Stimulated activated naive CD8-positive, alpha-beta T cell treated with anti-CD3 and anti-CD28 coated beads, Interleukin-15, amount 100 ng/mL, for 72 hours (primary cell): ENCODE measurements at regions not wholly inside any gene's neighbourhood (a gene's known extent, or its start where the extent isn't known, plus 50 kb on each side); places are given as distances from the start of the nearest gene placed in this dataset.
A peak's percentile ranks its signal among the peaks of the same experiment; 100 is the strongest.

Experiments used
- ATAC-seq: fragments of 150-1000 bp; cut with Tn5 transposase; 2 replicates; pipeline ENCODE4 v1.10.0; 2021; ENCODE audit warnings: mild to moderate bottlenecking, moderate library complexity
- DNase-seq, 2 donors: peaks; one replicate each; pipeline ENCODE4 v3.0.0; 2021 to 2022
- H3K27ac Mint-ChIP-seq, 2 donors: one replicate each; pipeline ENCODE4 v1.8.0; 2022; ENCODE audit warnings: mild to moderate bottlenecking in 2 of 2, mixed read lengths in 2 of 2, moderate library complexity in 2 of 2
- H3K27me3 Mint-ChIP-seq: one replicate; pipeline ENCODE4 v1.8.0; 2022; ENCODE audit warnings: mixed read lengths
- H3K4me1 Mint-ChIP-seq: one replicate; pipeline ENCODE4 v1.8.0; 2022; ENCODE audit warnings: mild to moderate bottlenecking, mixed read lengths
- H3K4me3 Mint-ChIP-seq, 2 donors: one replicate each; pipeline ENCODE4 v1.8.0; 2022; ENCODE audit warnings: mild to moderate bottlenecking in 2 of 2, mixed read lengths in 2 of 2, moderate library complexity in 1 of 2
- H3K9me3 Mint-ChIP-seq, 2 donors: one replicate each; pipeline ENCODE4 v1.8.0; 2022; ENCODE audit warnings: mixed read lengths in 2 of 2

DNA sequence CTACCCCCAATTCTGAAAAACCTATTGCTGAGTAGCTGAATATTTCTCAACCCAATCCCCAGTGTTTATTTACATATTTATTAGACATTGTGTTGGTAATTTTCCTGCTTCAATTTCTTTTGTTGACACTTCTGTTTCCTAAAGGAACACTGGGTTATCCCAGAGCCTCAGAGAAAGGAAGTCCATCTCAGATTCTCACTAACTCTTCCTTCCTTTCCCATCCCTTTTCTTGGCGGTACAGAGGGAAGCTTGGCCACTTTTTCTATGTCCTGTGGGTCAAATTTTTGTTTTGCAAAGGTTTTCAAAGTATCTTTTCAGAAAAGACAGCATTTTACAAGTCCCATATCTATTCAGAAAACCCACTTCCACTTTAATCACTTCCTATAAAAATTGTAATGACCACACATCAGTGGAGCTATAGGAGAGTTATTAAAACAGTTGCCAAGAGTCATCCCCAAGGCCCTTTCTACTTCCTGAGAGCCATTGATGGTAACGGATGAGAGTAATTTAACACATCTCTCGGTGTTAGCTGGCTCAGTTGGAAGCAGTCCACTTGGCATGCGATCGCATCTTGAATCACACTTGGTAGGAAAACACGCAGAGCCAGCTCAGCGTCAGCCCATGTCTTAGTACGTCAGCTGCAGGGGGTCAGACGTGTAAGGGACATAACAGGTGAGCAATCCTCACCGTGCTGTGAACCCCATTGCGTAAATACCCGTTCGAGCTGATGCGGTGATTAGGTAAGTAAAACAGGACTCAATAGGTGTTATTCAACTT lies 231.1 kb upstream of the ADARB2 start:
- DNase-seq, result no peak
- no peak for ATAC-seq
- Mint-ChIP-seq H3K27ac (no peak overlapping the region), H3K4me1 (no peaks in the 10 kb centered on the region), H3K4me3 (no peak overlapping the region), H3K27me3 (no peaks in the 10 kb centered on the region), H3K9me3 (peaks cover 0 to 9% of the 10 kb centered on the region in 2 donors)

DNA sequence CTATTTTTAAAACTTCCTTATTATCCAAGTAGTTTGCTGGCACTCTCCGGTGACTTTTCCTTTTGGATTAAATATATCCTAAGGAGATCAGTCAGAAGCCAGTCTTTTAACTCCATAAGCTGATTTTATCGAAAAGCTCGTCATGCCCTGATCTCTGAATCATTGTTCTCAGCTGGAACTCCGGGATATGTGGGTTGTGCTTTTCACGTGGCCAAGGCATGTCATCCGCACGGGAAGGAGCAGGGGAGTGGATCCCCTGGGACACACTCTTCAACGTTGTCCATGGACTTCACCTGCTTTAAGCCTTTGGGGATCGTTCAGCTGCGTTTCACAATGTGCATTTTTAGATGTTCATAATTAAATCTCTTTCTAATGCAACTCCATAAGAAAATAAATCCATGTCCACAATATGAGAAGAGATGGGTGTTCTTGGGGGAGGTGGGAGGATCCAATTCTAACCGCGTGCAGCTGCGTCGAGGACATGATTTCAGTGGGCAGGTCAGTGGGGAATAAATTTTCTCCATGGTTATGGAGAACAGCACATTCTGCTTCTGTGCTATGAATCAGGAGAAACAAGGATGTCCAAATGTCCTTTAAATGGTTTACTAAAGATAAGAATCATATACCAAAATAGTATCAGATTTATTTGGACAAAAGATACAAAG lies 229.5 kb upstream of the ADARB2 start:
- ATAC-seq (no peak), DNase-seq (no peak)
- H3K9me3 Mint-ChIP-seq, result no peaks in the 10 kb centered on the region
- no peaks in the 10 kb centered on the region for H3K27me3 Mint-ChIP-seq
- H3K4me3 Mint-ChIP-seq, result no peak overlapping the region
- no peaks in the 10 kb centered on the region for H3K4me1 Mint-ChIP-seq
- H3K27ac Mint-ChIP-seq, result no peak overlapping the region

DNA sequence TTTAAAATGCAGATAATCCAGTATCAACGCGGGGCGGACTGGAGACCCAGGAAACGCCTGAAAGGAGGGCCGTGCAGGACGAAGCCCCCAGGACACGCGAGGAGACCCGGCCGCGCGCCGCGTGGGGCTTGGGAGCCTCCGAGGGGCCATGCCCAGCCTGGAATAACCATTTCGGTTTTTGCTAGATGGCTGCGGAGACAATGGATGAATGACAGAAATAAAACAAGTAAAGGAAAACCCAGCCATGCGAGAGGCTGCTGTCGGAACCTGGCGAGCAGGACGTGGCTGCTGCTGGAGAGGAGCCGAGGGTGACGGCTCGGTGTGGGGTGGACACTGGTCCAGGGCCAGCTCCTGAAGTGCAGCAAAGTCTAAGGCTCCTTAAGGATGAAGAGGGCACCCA lies 227.2 kb upstream of the ADARB2 start:
- no peaks in the 10 kb centered on the region for H3K27me3 Mint-ChIP-seq
- no peak for ATAC-seq

DNA sequence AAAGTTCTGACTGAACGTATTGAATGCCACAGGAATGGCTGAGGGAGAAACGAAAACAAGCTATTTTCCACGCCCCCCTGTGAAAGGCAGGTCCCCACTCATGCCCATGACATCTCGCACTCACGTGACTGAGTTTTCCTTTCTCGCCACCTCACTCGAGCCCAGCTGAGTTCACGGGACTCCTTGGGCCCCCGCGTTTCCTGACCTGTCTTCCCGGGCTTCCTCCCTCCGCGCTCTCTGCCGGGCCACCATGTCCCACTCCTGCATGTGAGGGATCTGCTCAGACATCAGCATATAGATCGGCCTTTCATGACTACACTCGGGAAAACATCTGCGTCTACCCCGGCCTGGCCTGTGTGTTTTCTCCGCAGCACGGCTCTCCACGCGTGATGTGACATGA lies 226.0 kb upstream of the ADARB2 start:
- Mint-ChIP-seq H3K27me3 (no peaks in the 10 kb centered on the region), H3K27ac (no peak overlapping the region), H3K4me3 (no peak overlapping the region), H3K9me3 (no peaks in the 10 kb centered on the region), H3K4me1 (no peaks in the 10 kb centered on the region)
- DNase-seq, result no peak
- ATAC-seq, result no peak

More for the DNA sequence above, 227.2 kb upstream of the ADARB2 start:
- H3K4me3 Mint-ChIP-seq, result no peak overlapping the region
- DNase-seq, result no peak
- no peaks in the 10 kb centered on the region for H3K9me3 Mint-ChIP-seq
- no peak overlapping the region for H3K27ac Mint-ChIP-seq
- H3K4me1 Mint-ChIP-seq, result no peaks in the 10 kb centered on the region

DNA sequence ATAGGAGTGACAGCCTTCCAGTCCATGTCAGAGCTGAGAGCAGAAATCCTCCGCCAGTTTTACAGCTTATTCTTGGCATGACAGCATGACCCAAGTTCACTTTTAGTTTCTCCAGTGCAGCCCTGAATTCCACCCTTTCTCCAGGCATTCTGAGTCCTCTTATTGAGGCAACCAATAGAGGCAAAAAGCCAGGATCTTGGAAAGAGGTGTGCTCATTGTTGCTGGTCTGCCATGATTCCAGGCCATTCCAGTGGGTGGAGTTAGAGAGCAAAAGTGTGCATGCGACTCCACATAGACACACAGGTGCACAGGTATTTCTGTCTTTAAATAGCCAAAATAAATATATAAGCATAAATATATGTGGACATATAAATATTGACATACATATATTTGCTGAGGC lies 224.7 kb upstream of the ADARB2 start:
- ATAC-seq (no peak), DNase-seq (no peak)
- Mint-ChIP-seq H3K9me3 (no peaks in the 10 kb centered on the region), H3K4me1 (peaks cover 6% of the 10 kb centered on the region), H3K4me3 (no peak overlapping the region), H3K27ac (no peak overlapping the region), H3K27me3 (no peaks in the 10 kb centered on the region)

DNA sequence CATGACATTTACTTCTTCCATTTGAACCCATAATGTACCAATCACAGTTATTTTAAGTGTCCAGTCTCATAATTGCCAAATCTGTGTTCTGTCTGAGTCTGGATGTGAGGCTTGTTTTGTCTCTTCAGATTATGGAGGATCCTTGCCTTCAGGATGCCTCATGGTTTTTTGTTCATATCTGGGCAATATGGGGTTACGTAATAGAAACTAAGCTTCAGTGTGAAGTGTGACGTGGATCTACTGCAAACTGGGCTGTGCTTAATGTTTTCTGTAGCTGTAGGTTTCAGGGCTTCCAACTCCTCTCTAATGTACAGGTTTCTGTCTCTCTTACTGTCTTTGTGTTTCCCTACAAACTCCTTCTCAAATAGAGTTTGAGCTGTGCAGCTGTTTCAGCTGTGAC lies 223.7 kb upstream of the ADARB2 start:
- Mint-ChIP-seq H3K4me3 (no peak overlapping the region), H3K27ac (no peak overlapping the region)
- no peak for ATAC-seq

DNA sequence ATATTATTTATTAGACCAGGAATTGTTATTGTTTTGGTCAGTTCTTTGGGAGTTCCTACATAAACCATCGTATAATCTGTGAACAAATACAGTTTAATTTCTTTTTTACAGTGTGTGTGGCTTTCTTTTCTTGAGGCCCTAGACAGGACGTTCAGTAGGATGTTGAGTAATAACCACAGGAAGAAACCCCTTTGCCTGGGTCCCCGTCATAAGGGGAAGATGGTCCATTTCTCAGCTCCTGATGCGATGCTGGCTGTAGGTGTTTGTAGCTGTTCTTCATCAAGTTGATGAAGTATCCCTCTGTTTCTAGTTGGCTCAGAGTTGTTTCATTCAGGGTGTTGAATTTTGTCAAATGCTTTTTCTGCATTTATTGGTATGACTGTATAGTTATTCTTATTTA lies 219.7 kb upstream of the ADARB2 start:
- DNase-seq (peak in 1 of 2 donors; percentile 38), ATAC-seq (peak; percentile 94)
- H3K9me3 Mint-ChIP-seq, result no peaks in the 10 kb centered on the region
- no peak overlapping the region for H3K4me3 Mint-ChIP-seq
- peaks cover 6% of the 10 kb centered on the region for H3K4me1 Mint-ChIP-seq
- H3K27ac Mint-ChIP-seq, result no peak overlapping the region
- H3K27me3 Mint-ChIP-seq, result no peaks in the 10 kb centered on the region

More for the DNA sequence above, 223.7 kb upstream of the ADARB2 start:
- H3K4me1 Mint-ChIP-seq, result peaks cover 6% of the 10 kb centered on the region
- H3K9me3 Mint-ChIP-seq, result no peaks in the 10 kb centered on the region
- DNase-seq, result no peak
- no peaks in the 10 kb centered on the region for H3K27me3 Mint-ChIP-seq

DNA sequence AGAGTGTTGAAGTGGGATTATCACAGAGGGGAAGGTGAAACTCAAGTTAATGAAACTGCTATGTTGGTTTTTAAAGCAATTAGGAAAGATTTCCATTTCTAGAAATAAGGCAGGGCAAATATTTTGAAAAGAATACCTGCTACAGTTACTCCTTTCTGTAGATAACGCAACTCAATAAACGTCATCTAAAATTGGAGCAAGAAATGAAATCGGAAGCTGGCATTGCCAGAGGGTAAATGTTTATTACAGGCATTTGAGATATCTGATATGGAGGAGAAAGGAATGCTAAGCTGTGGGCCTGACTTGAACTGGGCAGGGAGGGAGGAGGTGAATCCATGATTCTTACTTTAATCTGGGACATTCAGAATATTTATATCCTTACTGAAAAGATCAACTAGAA lies 217.0 kb upstream of the ADARB2 start:
- DNase-seq, result no peak
- no peak for ATAC-seq
- Mint-ChIP-seq H3K27ac (no peak overlapping the region), H3K4me1 (peaks cover 6% of the 10 kb centered on the region), H3K27me3 (no peaks in the 10 kb centered on the region), H3K4me3 (no peak overlapping the region), H3K9me3 (no peaks in the 10 kb centered on the region)

DNA sequence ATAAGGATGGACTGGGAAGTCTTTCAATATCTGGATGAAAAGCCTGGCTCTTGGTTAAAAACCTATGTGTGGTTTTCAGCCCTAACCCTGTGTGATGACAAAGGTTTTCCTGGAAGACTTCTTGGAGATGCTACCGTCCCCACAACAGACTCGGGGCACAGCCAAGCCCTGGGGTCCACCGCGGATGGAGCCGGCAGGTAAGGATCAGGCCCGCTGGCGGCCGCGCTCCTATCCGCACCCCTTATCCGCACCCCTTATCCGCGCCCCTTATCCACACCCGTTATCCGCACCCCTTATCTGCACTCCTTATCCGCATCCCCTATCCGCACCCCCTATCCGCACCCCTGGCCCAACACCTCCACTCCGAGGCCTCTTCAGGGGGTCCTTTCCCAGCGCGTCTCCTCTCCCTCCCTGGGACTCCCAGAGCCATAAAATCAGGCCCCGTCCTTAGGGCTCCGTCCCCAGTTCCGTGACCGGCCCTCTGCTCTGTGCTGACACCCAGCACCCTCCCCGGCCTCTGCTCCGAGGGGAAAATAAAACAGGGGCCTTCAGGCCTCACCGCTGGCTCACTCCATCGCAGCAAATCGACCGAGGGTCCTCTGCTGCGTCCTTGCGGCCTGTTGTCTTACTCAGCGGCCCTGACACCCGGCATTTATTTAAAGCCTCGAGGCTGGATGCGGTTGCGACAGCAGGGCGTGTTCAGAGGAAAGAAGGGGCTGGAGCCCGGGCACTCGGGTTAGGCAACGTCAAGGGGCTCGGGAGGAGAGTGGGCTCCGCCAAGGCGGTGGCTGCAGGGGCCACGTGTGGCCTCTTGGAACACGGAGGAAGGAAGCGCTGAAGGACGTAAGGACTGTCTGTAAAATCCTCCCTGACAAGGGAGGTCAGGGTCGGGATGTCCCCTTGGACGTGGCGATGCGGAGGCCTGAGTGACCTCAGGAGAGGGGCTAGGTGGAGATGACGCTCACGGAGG lies 215.1 kb upstream of the ADARB2 start:
- Mint-ChIP-seq H3K9me3 (no peaks in the 10 kb centered on the region), H3K4me1 (peaks cover 11% of the 10 kb centered on the region), H3K27me3 (no peaks in the 10 kb centered on the region), H3K27ac (peak overlapping the region in 1 of 2 donors; percentile 55), H3K4me3 (no peak overlapping the region)
- no peak for ATAC-seq
- no peak for DNase-seq

DNA sequence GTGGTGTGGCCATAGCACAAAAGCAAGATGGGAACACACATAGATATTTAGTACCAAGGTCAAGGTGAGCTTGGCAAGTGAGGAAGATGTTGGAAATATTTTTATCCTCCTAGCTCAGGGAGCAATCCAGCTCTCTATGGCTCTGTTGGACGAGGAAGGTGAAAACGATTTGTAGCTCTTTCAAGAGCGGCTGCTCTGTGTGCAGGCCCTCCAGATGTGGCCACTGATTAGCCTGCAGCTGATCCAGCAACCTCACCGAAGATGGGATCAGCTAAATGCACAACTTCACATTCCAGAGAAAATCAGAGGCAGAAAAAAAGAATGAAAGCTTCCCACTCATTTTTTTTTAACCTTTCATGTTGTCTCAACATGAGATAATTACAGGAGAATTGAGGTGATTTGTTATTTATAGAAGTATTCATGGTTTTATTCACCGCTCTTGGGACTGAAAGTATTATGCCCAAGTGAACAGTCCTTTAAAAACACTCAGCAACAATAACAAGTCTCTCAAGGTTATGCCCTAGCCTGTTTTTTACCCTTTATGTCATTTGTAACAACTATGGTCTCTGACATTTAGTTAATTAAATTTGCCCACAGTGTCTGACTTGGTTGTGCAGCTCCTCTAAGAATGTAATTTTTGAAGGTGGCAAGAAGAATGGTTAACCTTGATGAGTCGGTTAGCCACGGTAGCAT lies 213.6 kb upstream of the ADARB2 start:
- DNase-seq, result no peak
- no peak for ATAC-seq
- Mint-ChIP-seq H3K4me3 (no peak overlapping the region), H3K27me3 (no peaks in the 10 kb centered on the region), H3K4me1 (peaks cover 7% of the 10 kb centered on the region), H3K9me3 (no peaks in the 10 kb centered on the region), H3K27ac (peak overlapping the region in 1 of 2 donors; percentile 40)

DNA sequence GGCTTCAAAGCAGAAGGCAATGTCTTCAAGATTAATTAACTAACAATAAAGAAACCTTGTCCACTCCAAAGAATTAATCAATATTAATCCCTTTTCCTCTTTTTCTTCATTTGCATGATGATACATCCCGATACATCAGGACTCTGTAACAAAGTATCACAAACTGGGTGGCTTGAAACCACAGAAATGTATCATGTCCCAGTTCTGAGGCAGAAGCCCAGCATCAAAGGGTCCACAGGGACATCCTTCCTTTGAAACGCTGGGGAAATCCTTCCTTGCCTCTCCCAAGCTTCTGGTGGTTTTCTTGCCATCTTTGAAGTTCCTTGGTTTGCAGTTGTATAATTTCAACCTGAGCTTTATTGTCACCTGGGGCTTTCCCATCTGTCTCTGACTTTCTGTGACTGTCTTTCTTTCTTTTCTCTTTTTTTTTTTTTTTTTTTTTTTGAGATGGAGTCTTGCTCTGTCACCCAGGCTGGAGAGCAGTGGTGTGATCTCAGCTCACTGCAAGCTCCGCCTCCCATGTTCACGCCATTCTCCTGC lies 210.2 kb upstream of the ADARB2 start:
- Mint-ChIP-seq H3K4me1 (peaks cover 18% of the 10 kb centered on the region), H3K9me3 (peaks cover 11 to 12% of the 10 kb centered on the region in 2 donors), H3K27ac (no peak overlapping the region), H3K4me3 (no peak overlapping the region), H3K27me3 (no peaks in the 10 kb centered on the region)
- DNase-seq, result no peak
- no peak for ATAC-seq

DNA sequence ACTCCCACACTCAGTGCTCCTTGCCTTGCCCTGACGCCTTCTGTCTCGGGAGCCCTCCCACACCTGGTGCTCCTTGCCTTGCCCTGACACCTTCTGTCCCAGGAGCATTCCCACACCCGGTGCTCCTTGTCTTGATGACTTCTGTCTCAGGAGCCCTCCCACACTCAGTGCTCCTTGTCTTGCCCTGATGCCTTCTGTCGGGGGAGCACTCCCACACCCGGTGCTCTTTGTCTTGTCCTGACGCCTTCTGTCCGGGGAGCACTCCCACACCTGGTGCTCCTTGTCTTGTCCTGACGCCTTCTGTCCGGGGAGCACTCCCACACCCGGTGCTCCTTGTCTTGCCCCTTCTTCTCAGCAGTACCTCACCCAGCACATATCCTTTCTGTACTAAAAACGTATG lies 207.2 kb upstream of the ADARB2 start:
- DNase-seq, result no peak
- Mint-ChIP-seq H3K27me3 (no peaks in the 10 kb centered on the region), H3K9me3 (peaks cover 12 to 14% of the 10 kb centered on the region in 2 donors), H3K4me1 (peaks cover 25% of the 10 kb centered on the region), H3K27ac (peak overlapping the region in 1 of 2 donors; percentile 13), H3K4me3 (no peak overlapping the region)
- no peak for ATAC-seq

DNA sequence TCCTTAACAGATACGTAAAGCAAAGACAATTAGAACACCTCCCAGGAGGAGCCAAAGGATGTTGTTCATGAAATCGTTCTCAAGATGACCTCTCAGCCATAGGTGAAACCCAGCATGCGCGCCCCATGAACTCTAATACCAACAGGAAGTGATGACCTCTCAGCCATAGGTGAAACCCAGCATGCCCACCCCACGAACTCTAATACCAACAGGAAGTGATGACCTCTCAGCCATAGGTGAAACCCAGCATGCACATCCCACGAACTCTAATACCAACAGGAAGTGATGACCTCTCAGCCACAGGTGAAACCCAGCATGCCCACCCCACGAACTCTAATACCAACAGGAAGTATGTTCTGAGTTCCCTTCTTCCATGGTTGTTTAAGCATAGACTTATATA lies 205.2 kb upstream of the ADARB2 start:
- peaks cover 12 to 17% of the 10 kb centered on the region in 2 donors for H3K9me3 Mint-ChIP-seq
- H3K4me1 Mint-ChIP-seq, result peaks cover 34% of the 10 kb centered on the region
- ATAC-seq (peak; percentile 23), DNase-seq (peak in 1 of 2 donors; percentile 30)
- H3K4me3 Mint-ChIP-seq, result peak overlapping the region in 1 of 2 donors; percentile 4
- peak overlapping the region; percentile 23 to 86 for H3K27ac Mint-ChIP-seq
- H3K27me3 Mint-ChIP-seq, result no peaks in the 10 kb centered on the region

DNA sequence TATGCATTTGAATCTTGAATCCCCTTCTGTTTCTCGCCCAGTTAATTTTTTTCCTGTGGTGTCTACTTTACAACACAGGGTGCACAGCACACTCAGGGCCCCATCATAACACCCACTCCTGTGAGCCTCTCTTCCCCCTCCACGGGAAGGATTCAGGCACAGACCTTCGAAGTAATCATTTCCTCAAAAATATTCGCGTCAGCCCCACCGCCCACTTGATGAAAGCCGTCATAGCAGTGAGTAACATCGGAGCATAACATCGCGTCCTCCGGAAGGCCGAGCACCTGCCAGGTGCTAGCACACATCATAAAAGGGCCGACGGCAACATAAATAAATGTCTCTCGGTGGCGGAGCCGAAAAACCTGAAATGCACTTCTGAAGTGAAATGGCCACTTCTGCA lies 201.7 kb upstream of the ADARB2 start:
- no peaks in the 10 kb centered on the region for H3K27me3 Mint-ChIP-seq
- peaks cover 6 to 12% of the 10 kb centered on the region in 2 donors for H3K9me3 Mint-ChIP-seq
- H3K27ac Mint-ChIP-seq, result peak overlapping the region; percentile 71 to 90
- peak overlapping the region; percentile 61 to 65 for H3K4me3 Mint-ChIP-seq
- DNase-seq, result peak; percentile 24 to 61
- peak; percentile 85 for ATAC-seq
- peaks cover 30% of the 10 kb centered on the region for H3K4me1 Mint-ChIP-seq

DNA sequence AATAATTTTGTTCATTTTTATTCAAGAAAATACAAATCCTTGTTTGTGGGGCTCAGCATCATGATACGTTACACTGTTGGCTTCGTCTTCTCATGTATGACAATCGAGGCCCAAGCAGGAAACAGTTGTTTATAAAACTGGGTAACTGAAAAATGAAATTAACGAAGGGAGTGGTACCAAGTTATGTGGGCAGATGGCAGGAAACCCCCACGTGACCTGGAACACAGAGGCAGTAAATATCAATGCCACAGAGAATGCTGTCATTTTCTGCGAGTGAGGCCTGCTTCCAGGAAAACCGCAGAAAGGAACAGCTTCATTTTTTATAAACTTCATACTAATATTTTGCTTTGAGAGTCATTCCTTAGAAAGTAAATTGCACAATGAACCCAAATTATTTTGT lies 201.0 kb upstream of the ADARB2 start:
- peak overlapping the region in 1 of 2 donors; percentile 91 for H3K27ac Mint-ChIP-seq
- ATAC-seq (peak; percentile 57), DNase-seq (peak in 1 of 2 donors; percentile 47)
- peak overlapping the region; percentile 42 to 58 for H3K4me3 Mint-ChIP-seq
- H3K4me1 Mint-ChIP-seq, result peaks cover 30% of the 10 kb centered on the region
- peaks cover 6 to 8% of the 10 kb centered on the region in 2 donors for H3K9me3 Mint-ChIP-seq
- H3K27me3 Mint-ChIP-seq, result no peaks in the 10 kb centered on the region
